ENCODE measurements at regions not wholly inside any gene's neighbourhood (a gene's known extent, or its start where the extent isn't known, plus 50 kb on each side); places are given as distances from the start of the nearest gene placed in this dataset.
"Not testable (repeated sequence)": the region's sequence is repeated elsewhere in the genome, so short reads cannot be mapped to it uniquely, and the experiment has no call there.

DNA sequence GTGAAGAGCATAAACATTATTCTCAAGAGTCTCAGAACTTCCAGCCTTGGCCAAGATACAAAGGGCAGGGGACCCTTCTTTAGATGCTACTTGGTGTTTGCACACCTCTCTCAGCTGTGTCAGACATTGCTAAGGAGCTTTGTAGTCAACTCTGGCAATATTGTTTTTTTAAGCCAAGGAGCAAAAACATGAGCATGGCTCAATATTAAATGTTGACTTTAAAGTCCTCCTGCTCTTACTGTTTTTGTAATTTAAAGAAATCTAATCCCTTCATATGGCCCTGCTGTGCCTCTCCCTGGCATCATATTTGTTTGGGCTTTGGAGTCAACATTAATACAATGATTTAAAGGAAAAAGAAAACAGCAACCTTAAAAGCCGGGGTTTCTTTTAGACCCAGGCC lies 67.9 kb upstream of the TMEM170B start:
- no peak for DNase-seq (ENCODE audit: low spot score in 2 of 2)
- intact Hi-C loops (cut with DNase I; ENCODE audit: low total_unique reads) = no loop called here
- 89 to 94% methylated on average over 1 of the region's 1 CpG for WGBS, 2 donors
- no peak overlapping the region for H3K4me3 ChIP-seq (ENCODE audit: low read depth, poor library complexity, severe bottlenecking)
- TF ChIP-seq POLR2A (IDR thresholded peaks at IDR 0.05) = no peak
- TF ChIP-seq CTCF (IDR thresholded peaks at IDR 0.05) = no peak

DNA sequence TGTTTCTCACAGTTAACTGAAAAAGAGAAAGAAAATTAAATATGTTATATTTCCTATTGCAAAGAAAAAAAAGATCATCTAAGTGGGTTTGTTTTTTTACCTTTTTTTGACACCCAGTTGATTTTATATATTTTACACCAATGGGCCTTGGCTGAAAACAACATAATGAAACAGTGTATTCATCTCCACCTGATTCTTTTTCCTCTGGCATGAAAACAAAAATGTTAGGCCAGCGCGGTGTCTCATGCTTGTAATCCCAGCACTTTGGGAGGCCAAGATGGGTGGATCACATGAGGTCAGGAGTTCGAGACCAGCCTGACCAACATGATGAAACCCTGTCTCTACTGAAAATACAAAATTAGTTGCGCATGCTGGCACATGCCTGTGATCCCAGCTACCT lies 69.3 kb upstream of the TMEM170B start:
- DNase-seq (ENCODE audit: low spot score in 2 of 2); intact Hi-C loops (cut with DNase I; ENCODE audit: low total_unique reads); H3K4me3 ChIP-seq (ENCODE audit: low read depth, poor library complexity, severe bottlenecking): not testable (repeated sequence)
- 50 to 55% methylated on average over 4 of the region's 4 CpGs for WGBS, 2 donors

GRCh38 chr6:11467364-11467763 lies 70.2 kb upstream of the TMEM170B start:
- DNase-seq (ENCODE audit: low spot score in 2 of 2) = no peak
- intact Hi-C loops (cut with DNase I; ENCODE audit: low total_unique reads) = no loop called here
- TF ChIP-seq POLR2A (IDR thresholded peaks at IDR 0.05) (no peak), CTCF (IDR thresholded peaks at IDR 0.05) (no peak)
- H3K4me3 ChIP-seq (ENCODE audit: low read depth, poor library complexity, severe bottlenecking) = no peak overlapping the region

DNA sequence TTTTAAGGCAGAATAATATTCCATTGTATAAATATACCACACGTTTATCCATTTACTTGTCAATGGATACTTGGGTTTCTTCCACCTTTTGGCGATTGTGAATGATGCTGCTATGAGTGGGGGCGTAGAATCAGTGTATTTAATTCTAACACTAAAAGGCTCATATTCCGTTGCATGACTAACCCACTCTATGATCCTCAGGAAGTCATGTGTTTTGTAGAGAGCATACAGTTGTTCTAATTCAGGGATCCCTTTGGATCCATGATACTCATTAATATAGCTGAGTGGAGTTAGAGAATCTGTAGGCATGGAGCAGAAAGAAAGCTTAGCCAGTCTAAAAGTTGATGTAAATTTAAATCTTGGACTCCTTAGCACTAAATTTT lies 74.2 kb upstream of the TMEM170B start:
- no peak overlapping the region for H3K4me3 ChIP-seq (ENCODE audit: low read depth, poor library complexity, severe bottlenecking)
- intact Hi-C loops (cut with DNase I; ENCODE audit: low total_unique reads) = no loop called here
- TF ChIP-seq CTCF (IDR thresholded peaks at IDR 0.05) = no peak
- 87 to 91% methylated on average over 4 of the region's 4 CpGs for WGBS, 2 donors
- no peak for DNase-seq (ENCODE audit: low spot score in 2 of 2)

DNA sequence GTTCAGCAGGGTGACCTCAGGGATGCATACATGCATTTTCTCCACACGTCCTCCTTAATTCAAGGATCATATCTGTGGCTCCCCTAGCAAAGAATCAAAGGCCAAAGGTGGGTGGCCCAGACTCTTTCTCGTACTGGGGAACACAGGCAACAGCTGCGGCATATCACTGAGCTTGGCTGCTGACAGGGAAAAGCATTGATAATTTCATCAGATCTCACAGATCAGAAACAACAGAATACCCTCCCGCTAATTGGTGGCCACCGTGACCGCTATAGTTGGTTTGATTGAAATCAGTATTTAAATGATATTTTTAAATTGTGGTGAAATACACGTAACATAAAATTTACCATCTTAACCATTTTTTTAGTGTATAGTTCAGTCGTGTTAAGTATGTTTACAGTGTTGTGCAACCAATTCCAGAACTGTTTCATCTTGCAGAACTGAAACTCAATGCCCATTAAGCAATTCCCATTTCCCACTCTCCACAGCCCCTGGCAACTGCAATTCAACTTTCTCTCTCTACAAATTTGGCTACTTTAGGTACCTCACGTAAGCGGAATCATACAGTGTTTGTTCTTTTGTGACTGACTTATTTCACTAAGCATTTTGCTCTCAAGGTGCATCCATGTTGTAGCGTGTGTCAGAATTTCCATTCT lies 74.7 kb upstream of the TMEM170B start:
- WGBS, 2 donors = 72 to 82% methylated on average over 11 of the region's 11 CpGs
- DNase-seq (ENCODE audit: low spot score in 2 of 2) = no peak
- TF ChIP-seq CTCF (IDR thresholded peaks at IDR 0.05) (no peak), POLR2A (IDR thresholded peaks at IDR 0.05) (no peak)
- intact Hi-C loops (cut with DNase I; ENCODE audit: low total_unique reads) = no loop called here
- H3K4me3 ChIP-seq (ENCODE audit: low read depth, poor library complexity, severe bottlenecking) = no peak overlapping the region

DNA sequence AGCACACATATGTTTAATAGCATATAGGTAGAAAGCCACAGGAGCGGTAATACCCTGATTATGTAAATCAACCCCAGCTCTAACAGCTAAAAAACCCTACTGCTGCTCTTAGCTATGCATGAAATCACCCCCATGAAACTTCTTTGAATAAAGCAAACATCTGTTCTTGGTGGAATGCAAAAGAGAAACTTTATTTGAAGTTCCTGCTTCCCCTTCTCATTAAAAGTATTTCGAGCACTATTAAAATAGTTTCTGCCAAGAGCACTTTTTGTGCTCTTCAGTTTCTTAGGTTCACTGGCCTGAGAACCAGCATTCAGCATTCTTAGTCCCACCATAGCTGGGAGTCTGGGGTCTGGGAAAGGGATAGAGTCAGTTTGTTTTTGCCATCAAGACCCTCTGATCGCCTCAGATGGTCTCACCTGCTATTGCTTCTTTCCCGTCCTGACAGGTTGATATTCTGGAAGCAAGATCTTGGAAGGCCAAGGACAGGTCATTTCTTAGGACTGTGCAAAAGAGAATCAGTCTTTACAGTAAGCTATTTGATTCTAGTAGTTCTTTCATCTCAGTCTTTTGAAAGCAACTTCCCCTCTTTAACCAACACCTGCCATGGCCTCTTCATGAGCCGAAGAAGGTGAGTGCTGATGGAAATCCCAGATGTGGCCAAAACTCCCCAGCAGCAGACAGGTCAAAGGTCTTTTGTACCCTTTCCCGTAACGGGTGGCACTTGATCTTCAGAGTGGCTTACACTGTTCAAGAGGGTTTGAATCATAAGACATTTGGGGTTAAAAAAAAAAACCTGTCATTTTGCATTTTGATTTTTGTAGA lies 76.5 kb upstream of the TMEM170B start:
- no peak for DNase-seq (ENCODE audit: low spot score in 2 of 2)
- H3K4me3 ChIP-seq (ENCODE audit: low read depth, poor library complexity, severe bottlenecking) = no peak overlapping the region
- TF ChIP-seq POLR2A (IDR thresholded peaks at IDR 0.05) (no peak), CTCF (IDR thresholded peaks at IDR 0.05) (no peak)
- intact Hi-C loops (cut with DNase I; ENCODE audit: low total_unique reads) = no loop called here
- 74 to 77% methylated on average over 7 of the region's 7 CpGs for WGBS, 2 donors

Measured in lower leg skin (tissue), 4 donors.